NCI-H526 treated with DMSO at 0.1 percent for 48 hours (cell line): ENCODE measurements at regions not wholly inside any gene's neighbourhood (a gene's known extent, or its start where the extent isn't known, plus 50 kb on each side); places are given as distances from the start of the nearest gene placed in this dataset.
"Not testable (repeated sequence)": the region's sequence is repeated elsewhere in the genome, so short reads cannot be mapped to it uniquely, and the experiment has no call there.

Experiments used
- DNase-seq: peaks from one replicate; lab custom pipeline; 2025; lab: John Stamatoyannopoulos, UW

DNA sequence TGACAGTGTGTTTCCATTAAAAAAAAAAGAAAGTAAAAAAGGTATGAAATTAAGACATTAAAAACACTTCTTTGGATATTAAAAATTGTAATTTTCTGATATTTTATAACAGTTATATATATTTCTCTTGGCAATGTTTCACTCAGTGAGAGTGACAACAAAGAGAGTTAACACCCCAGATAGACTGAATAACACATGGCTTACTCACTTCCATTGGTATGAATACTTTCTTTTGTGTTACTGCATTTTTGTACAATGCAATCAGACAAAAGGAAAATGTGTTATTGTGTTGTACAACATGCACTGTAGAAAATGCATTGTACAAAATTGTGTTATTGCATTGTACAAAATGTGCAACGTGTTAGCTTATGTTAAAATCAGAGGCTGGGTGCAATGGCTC, 676.6 kb upstream of the AMELY start:
- DNase-seq, result not testable (repeated sequence)

DNA sequence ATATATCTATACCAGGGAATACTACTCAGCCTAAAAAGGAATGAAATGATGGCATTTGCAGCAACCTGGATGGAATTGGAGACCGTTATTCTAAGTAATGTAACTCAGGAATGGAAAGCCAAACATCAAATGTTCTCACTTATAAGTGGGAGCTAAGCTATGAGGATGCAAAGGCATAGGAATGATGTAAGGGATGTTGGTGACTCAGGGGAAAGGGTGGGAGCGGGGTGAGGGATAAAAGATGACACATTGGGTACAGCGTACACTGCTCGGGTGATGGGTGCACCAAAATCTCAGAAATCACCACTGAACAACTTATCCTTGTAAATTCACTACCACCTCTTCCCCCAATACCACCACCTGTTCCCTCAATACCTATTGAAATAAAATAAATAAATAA, 651.0 kb upstream of the AMELY start:
- no peak for DNase-seq

DNA sequence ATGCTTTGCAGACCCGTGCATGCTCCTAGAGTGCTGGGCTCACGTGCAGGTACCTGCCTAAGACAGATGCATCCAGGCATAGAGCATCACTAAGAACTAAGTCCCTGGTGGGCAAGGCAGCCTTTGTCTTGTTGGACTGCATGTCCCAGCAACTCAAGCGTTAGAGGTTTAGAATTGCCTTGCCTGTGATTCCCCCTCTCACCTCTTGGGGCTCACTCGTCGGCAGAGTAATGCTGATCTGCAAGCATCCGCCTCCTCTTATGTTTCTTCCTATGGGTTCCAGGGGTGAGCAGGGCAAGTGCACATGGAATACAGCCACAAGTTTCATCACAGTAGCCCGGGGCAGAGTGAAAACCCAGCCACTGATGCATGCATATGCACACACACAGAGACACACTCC, 646.1 kb upstream of the AMELY start:
- DNase-seq, result no peak

DNA sequence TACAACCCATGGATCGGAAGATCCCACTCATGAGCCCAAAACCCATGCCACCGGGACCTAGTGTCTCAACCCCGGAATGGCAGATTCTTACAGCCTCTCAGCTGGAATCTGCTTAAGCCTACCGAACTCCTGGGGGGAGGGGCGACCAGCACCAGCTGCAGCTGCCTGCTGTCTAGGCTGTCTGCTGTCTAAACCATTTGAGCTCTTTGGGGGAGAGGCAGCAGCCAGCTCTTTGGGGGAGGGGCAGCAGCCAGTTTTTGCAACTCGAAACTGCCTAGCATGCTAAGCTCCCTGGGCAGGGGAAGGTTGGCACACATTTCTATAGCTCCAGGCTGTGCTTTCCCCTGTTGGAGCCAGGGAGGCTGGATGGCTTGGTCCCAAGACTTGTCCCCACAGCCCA, 643.5 kb upstream of the AMELY start:
- DNase-seq, result no peak

DNA sequence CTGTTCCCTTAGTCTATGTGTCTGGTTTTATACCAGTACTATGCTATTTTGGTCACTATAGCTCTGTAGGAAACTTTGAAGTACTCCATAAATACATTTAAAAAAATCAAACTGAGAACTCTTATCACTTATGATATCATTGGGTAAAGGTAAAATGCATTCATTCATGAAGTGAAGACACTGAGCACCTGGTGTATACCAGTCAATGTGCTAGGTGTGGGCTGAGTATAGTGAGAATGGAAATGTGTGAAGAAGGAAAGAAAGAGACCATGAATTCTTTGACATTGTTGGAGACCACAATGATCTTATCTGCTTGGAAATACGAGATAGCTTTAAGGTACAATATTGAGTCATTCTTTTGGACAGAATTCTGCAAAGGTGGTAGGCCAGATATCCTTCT, 633.5 kb upstream of the AMELY start:
- DNase-seq, result no peak

DNA sequence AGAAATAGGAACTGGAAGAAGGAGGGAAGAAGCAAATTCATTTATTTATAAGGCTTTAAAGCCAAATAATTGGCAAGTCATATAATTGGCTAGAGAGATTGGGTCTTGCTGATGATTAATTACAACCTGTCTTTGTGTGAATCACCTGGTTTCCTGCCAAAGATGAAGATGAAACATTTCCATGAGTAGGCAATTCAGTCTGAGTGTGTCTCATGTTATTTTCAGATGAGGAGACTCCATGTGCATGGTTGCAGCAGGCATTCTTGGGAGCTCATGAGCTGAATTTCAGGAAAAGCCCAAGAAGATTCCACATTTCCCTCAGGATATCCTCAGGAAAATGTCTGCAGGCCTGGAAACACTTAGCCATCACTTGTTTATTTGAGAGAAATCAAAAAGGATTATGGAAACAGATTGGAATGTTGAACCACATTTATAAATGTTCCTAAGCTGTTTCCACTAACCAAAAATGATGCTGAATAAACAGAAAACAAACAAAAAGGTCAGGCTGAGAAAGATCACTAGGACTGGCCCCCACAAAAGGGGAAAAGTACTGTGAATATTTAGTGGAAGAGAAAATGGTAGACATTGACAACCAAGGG, 632.7 kb upstream of the AMELY start:
- no peak for DNase-seq

DNA sequence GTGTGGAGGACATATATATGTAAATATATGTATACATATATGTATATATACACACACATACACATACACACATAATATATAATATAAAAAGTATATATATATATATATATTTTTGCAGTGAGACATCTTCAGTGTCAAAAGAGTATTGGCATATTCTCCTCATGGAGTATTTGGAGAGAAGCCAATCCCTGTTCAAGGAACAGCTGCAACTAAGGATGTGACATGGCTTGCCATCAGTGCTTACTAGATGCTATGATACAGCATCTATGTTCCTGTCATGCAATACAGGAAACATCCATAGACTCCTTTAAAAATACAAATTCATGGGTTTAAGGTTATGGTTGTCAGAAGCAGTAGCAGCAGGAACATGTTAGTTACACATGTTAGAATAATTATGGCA, 632.0 kb upstream of the AMELY start:
- DNase-seq, result no peak

DNA sequence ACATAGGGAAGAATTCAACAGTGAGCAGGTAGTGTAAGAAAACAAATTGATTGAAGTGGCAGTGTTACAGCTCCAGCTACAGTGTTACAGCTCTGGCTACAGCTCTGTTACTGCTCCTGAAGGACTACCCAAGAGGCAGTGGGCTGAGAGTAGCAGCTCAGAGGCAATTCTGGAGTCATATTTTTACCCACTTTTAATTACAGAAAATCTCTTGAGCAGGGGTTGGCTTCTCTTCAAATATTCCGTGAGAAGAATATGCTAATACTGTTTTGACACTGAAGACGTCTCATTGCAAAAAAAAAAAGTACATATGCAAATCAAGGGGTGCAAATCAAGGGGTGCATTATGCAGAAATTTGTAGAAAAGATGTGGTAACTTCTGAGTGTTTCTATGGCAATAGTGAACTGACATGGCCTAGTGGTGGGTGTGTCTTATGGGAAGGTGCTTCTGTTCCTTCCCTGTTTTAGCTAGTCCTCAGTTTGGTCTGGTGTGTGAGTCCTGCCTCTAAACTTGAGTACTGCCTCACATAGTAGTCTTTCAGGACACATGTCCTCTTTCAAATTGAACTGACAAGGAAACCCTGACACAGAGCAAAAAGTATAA, 630.8 kb upstream of the AMELY start:
- no peak for DNase-seq

DNA sequence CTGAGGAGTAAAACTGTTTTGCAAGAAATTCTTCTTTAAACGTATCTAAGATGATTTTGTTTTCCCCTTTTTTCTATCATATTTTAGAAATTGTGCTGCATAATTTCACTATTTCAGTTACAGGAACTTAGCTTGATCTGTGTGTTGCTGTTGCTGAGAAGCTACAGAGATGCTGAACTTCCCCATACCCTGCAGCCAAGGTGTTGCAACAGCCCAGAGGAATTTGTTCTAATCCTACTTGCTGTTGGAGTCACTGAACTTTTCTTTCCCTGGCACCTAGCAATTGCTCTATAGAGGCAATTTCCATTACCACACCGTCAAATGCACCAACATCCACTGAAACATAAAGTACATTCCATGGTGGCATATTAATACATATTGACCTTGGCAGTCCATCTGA, 617.8 kb upstream of the AMELY start:
- DNase-seq, result no peak

DNA sequence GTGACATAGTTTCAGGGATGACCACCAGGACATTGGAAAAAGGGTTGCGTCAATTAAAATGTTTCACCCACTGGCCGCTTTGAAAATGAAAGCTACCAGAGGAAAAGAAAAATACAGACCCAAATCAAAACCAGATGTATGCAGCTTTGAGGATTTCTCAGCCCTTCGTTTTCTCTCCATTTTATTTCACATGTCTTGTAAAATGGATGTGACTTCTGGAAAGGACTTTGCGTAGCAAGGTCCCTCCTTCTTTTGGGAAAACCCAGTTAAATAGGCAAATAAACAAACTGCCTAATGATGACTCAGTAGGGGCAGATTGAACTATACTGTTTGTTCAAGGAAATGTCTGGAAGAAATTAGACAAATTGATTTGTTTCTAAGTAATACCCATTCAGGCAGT, 616.0 kb upstream of the AMELY start:
- DNase-seq, result not testable (repeated sequence)

DNA sequence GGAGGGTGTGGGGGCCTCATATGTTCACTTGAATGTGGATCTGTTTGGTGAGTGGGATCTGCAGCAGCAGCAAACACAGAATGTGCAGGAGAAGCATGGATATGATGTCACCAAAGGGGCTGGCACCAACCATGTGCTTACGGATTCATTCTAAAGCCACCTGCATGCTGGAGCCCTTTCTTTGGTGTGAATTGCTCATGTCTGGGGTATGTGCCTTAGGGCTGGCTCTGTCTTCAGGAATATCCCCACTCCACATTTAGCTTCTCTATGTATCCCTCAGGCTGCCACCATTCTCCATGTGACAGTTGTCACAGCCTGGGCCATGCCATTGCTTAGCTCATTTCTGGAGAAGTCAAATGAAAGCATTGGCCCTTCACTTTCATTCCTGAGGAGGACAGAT, 606.8 kb upstream of the AMELY start:
- DNase-seq, result no peak

DNA sequence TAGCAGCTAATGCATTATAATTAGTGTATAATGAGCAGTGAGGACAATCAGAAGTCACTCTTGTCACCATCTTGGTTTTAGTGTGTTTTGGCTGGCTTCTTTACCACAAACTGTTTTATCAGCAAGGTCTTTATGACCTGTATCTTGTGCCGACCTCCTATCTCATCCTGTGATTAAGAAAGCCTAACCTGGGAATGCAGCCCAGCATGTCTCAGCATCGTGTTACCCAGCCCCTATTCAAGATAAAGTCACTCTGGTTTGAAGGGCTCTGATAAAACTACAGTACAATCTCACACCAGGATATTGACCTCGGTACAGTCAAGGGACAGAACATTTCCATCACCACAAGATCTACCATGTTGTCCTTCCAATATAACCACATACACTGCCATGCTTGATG, 604.7 kb upstream of the AMELY start:
- DNase-seq, result no peak

DNA sequence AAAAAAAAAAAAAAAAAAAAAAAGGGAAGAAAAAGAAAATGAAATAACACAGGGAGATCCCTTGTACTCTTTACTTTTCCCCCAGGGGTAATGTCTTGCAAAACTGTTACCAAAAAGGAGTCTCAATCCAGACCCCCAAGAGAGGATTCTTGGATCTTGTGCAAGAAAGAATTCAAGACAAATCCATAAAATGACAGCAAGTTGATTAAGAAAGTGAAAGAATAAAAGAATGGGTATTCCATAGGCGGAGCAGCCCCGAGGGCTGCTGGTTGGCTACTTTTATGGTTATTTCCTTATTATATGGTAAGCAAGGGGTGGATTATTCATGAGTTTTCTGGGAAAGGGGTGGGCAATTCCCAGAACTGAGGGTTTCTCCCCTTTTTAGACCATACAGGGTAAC, 604.3 kb upstream of the AMELY start:
- DNase-seq, result no peak

DNA sequence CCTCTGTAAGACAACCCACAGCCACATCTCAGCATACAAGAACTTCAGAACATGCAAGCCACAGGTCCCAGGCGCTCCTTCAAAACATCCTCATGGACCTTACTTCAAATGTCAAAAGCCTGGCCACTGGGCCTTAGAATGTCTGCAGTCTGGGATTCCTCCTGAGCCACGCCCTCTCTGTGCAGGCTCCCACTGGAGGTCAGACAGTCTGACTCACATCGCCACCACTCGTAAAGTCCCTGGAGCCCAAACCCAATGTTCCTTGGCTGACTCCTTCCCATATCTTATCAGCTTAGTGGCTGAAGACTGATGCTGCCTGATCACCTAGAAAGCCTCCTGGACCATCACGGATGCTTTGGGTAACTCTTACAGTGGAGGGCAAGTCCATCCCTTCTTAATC, 591.3 kb upstream of the AMELY start:
- no peak for DNase-seq

DNA sequence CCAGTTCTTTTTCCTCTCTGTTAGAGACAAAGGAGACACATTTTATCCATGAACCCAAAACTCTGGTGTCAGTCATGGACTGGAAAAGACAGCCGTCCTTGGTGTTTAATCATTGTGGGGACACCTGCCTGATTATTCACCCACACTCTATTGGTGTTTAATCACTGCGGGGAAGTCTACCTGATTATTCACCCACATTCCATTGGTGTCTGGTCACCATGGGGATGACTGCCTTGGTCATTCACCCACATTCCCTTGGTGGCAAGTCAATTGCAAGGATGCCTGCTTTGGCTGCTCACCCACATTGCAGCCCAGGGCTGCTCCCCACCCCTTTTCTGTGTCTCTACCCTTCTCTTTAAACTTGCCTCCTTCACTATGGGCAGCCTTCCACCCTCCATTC, 589.7 kb upstream of the AMELY start:
- DNase-seq, result no peak

DNA sequence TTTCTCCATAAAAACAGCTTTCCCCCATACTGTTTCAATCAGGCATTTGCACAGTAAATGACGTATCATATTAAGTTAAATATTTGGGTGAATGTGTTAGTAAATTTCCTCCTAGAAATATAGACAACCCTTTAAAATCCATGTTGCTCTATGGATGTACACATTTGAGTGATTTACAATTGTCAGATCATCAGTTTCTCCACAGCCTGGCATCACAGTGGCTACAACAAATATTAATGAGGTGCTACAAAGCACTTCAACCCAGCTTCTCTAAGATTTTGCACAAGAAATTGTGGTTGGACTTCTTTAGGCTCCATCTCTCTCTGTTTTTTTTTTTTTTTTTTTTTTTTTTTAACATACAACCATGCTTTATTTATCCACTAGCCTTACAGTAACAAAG, 584.4 kb upstream of the AMELY start:
- DNase-seq, result no peak

DNA sequence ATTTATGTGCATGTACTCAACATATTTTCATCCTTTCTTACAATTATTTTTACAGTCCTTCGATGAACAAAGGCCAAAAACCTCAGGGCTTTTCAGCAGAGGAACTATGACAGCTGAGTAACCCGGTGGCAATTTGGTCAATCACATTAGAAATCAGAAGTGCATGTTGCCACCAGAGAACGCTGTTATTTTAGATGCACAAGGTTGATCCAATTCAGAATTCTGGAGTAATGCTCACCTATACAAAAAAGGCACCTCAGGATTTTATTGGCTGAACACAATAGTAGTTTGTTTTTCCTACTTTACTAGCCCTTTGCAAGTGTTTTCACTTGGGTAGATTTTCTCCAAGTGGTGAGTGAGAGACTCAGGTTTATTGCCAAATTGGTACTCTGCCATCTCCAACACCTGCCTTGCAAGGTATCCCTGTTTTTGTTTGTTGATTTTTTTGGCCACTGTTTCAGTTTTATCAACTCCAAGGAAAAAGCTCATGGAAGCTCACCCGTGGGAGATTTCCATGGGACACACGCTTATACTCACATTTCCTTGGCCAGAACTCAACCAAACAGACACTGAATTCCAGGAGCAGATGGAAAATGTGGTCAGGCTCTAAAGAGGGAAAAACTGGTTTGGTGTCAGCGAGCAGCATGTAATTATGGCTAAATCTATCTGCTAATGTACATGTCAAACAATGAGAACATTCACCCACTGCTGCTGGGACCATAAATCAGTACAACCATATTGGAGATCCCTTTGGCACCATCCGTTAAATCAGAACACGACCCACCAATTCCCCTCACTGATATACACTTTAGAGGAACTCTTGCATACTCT, 573.1 kb upstream of the AMELY start:
- DNase-seq, result not testable (repeated sequence)

DNA sequence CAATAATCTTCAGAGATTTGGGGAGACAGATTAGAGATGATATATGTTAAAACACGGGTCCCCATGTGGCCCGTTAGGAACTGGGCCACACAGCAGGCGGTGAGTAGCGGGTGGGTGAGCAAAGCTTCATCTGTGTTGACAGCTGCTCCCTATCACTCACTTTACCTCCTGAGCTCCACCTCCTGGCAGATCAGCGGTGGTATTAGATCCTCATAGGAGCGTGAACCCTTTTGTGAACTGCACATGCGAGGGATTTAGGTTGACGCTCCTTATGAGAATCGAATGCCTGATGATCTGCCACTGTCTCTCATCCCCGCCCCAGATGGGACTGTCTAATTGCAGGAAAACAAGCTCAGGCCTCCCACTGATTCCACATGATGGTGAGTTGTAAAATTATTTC, 560.4 kb upstream of the AMELY start:
- no peak for DNase-seq

DNA sequence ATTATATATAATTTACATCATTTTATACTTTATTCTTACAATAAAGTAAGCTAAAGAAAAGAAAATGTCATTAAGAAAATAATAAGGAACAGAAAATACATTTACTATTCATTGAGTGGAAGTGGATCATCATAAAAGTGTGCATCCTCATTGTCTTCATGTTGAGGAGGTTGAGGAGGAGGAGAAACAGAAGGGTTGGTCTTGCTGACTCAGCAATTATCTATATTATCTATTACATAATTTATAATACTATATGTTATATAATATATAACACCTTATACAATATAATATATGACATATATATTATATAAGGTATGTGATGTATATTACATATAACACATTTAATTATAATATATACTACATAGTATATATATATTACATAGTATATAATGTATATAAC, 558.5 kb upstream of the AMELY start:
- no peak for DNase-seq

DNA sequence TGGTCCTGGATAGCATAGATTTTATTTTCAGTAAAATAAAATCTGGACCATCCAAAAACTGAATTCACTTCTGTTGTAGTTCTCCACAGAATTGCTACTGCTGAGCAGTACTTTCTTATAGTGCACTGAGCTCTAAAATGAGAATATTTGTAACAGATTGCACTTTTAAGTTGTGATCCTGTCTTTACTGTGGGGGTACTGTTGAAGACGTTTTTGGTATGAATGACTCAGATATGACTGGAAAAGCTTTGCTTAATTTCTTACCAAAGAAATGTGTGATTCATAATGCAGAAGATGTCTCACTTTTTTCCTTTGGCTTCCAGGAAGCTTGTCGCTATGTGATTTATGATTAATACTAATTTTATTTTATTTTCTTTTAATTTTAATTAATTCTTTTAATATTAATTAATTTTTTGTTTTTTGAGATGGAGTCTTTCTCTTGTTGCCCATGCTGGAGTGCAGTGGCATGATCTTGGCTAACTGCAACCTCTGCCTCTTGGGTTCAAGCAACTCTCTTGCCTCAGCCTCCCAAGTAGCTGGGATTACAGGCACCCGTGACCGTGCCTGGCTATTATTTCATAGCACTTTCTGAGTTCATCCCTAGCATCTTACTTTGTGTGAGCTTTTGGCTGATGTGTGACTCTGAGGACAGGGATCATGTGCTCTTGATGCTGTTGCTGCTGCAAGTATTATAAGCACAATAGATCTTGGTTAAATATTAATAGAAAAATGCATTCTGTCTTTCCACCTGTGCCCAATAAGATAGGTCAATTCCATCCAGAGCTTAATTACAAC, 557.6 kb upstream of the AMELY start:
- no peak for DNase-seq

DNA sequence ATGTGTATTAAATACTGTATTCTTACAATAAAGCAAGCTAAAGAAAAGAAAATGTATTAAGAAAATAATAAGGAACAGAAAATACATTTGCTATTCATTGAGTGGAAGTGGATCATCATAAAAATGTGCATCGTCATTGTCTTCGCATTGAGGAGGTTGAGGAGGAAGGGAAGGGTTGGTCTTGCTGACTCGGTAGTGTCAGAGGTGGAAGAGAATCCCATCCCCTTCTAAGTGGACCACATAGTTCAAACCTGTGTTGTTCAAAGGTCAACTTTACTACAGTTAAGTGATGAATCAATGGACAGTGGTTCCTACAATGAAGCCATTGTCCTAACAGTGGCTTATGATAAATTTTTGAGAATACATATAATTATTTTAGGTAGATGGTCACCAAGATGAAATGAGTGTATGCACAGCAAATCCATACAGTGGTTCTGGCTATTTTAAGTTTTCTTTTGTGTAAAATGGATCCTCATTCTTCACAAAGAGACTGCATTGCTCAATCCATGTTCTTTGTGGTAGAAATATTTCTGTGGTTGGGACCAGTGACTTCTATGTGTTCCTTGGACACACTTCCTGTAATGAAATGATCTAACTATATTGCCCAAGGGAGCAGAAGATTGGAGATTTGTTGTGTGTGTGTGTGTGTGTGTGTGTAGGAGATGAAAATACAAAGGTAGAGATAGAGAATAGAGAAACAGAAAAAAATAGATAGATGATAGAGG, 556.4 kb upstream of the AMELY start:
- DNase-seq, result no peak

DNA sequence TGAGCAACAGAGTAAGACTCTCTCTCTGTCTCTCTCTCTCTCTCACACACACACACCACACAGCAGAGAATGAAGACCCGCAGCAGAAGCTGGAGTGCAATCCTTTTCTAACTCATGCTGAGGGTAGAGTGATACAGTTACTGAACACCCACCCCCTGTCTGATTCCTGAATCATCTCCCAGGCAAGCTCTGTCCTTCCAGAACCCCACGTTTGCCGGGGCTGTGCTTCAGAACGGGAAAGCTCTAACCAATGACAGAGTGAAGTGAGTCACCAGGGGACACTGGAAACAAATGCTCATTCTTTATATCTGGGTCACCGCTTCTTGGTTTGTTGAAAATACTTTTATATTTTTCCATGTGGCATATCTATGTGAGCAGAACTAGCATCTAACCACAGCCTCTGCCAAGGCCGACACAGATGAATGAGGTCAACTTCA, 553.7 kb upstream of the AMELY start:
- no peak for DNase-seq
